CD4-positive, CD25-positive, alpha-beta regulatory T cell (primary cell): ENCODE measurements at regions not wholly inside any gene's neighbourhood (a gene's known extent, or its start where the extent isn't known, plus 50 kb on each side); places are given as distances from the start of the nearest gene placed in this dataset.

Experiments
- ATAC-seq, 2 donors: fragments of 150-1000 bp; cut with Tn5 transposase; one replicate each; pipeline ENCODE4 v1.10.0; 2021; ENCODE audit warnings: low read depth in 2 of 2, moderate number of reproducible peaks in 2 of 2, moderate library complexity in 1 of 2
- DNase-seq, 3 donors: peaks; one replicate each; pipeline versions ENCODE4 v3.0.0 to v3.0.0-alpha.2; 2012 to 2022; ENCODE audit warnings: mixed read lengths in 1 of 3
- H3K27ac ChIP-seq: one replicate; pipeline ENCODE4 v1.7.0; 2013; ENCODE audit warnings: mild to moderate bottlenecking, low read length; ENCODE audit not compliant: insufficient read depth, poor library complexity, severe bottlenecking
- H3K27me3 ChIP-seq: one replicate; pipeline ENCODE4 v1.7.0; 2013; ENCODE audit warnings: low read length; ENCODE audit not compliant: control insufficient read depth, insufficient read depth
- H3K36me3 ChIP-seq: one replicate; pipeline ENCODE4 v1.7.0; 2013; ENCODE audit warnings: mild to moderate bottlenecking, low read length, moderate library complexity; ENCODE audit not compliant: control insufficient read depth, insufficient read depth
- H3K4me1 ChIP-seq: 2 replicates; pipeline ENCODE4 v1.7.0; 2013; ENCODE audit warnings: mild to moderate bottlenecking, low read length; ENCODE audit not compliant: insufficient read depth, control insufficient read depth, poor library complexity, severe bottlenecking
- H3K4me3 ChIP-seq: one replicate; pipeline ENCODE4 v1.7.0; 2013; ENCODE audit warnings: low read depth, mild to moderate bottlenecking, low read length, moderate library complexity
- H3K9me3 ChIP-seq, 2 experiments: 1 replicate in 1 of 2; 2 replicates in 1 of 2; pipeline ENCODE4 v1.7.0; 2013; ENCODE audit warnings: low read length in 2 of 2, mild to moderate bottlenecking in 1 of 2, moderate library complexity in 1 of 2; ENCODE audit not compliant: control insufficient read depth in 2 of 2
- H3K27ac Mint-ChIP-seq, 3 donors: one replicate each; pipeline ENCODE4 v1.8.0; 2020 to 2022; ENCODE audit warnings: mild to moderate bottlenecking in 3 of 3, mixed read lengths in 3 of 3, moderate library complexity in 2 of 3
- H3K27me3 Mint-ChIP-seq: one replicate; pipeline ENCODE4 v1.8.0; 2022; ENCODE audit warnings: mild to moderate bottlenecking, mixed read lengths
- H3K36me3 Mint-ChIP-seq: one replicate; pipeline ENCODE4 v1.8.0; 2020; ENCODE audit warnings: mixed read lengths
- H3K4me1 Mint-ChIP-seq, 4 donors: one replicate each; pipeline ENCODE4 v1.8.0; 2020 to 2022; ENCODE audit warnings: mixed read lengths in 4 of 4, mild to moderate bottlenecking in 1 of 4
- H3K4me3 Mint-ChIP-seq, 4 donors: one replicate each; pipeline ENCODE4 v1.8.0; 2020 to 2022; ENCODE audit warnings: mild to moderate bottlenecking in 4 of 4, mixed read lengths in 4 of 4, moderate library complexity in 3 of 4
- H3K9me3 Mint-ChIP-seq, 7 donors: one replicate each; pipeline ENCODE4 v1.8.0; 2020 to 2022; ENCODE audit warnings: mixed read lengths in 7 of 7, mild to moderate bottlenecking in 3 of 7, moderate library complexity in 2 of 7

DNA sequence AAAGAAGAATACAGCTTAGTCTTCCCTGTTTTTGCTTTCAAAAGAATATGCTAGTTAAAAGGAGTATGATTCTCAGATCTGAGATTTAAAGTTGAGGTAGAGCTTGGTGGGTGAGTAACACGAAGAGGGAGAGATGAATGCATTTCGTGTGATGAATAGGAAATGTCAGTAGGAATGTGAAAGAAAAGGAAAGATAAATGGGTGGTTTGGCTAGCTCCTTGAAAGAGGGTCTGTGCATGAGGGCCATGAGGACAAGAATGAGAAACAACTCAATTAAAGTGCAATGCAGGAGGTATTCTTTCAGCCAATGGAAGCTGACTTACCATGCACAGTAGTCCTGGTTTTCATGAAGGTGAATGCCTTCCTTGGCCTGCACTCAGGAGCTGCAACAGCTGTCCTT is 248.2 kb downstream of the HNMT start:
- Histone ChIP-seq H3K4me3 (no peak overlapping the region), H3K4me1 (no peaks in the 10 kb centered on the region), H3K36me3 (no peaks in the 10 kb centered on the region), H3K27ac (no peak overlapping the region), H3K27me3 (no peaks in the 10 kb centered on the region), H3K9me3 (no peaks in the 10 kb centered on the region)
- DNase-seq (no peak), ATAC-seq (no peak)
- Mint-ChIP-seq H3K4me1 (no peaks in the 10 kb centered on the region), H3K4me3 (no peak overlapping the region), H3K27ac (no peak overlapping the region), H3K27me3 (no peaks in the 10 kb centered on the region), H3K9me3 (peaks cover 3 to 8% (median 4%) of the 10 kb centered on the region in 7 donors), H3K36me3 (no peaks in the 10 kb centered on the region)

GRCh38 chr2:138213084-138213483 is 248.8 kb downstream of the HNMT start:
- Mint-ChIP-seq H3K36me3 (no peaks in the 10 kb centered on the region), H3K4me1 (no peaks in the 10 kb centered on the region), H3K27ac (no peak overlapping the region), H3K27me3 (no peaks in the 10 kb centered on the region), H3K9me3 (peaks cover 3 to 8% (median 4%) of the 10 kb centered on the region in 7 donors), H3K4me3 (no peak overlapping the region)
- H3K36me3 ChIP-seq, result no peaks in the 10 kb centered on the region
- H3K27ac ChIP-seq, result no peak overlapping the region
- DNase-seq (no peak), ATAC-seq (no peak)
- H3K4me1 ChIP-seq, result no peaks in the 10 kb centered on the region
- H3K4me3 ChIP-seq, result no peak overlapping the region
- no peaks in the 10 kb centered on the region for H3K27me3 ChIP-seq
- H3K9me3 ChIP-seq, result no peaks in the 10 kb centered on the region

- ATAC-seq, result no peak
- Mint-ChIP-seq H3K9me3 (peaks cover 3 to 7% (median 4%) of the 10 kb centered on the region in 7 donors), H3K36me3 (no peaks in the 10 kb centered on the region), H3K27me3 (no peaks in the 10 kb centered on the region), H3K27ac (no peak overlapping the region), H3K4me3 (no peak overlapping the region), H3K4me1 (no peaks in the 10 kb centered on the region)
- H3K4me1 ChIP-seq, result no peaks in the 10 kb centered on the region
- no peak overlapping the region for H3K27ac ChIP-seq
- no peaks in the 10 kb centered on the region for H3K36me3 ChIP-seq
- DNase-seq, result no peak
- H3K4me3 ChIP-seq, result no peak overlapping the region
- no peaks in the 10 kb centered on the region for H3K27me3 ChIP-seq
- no peaks in the 10 kb centered on the region for H3K9me3 ChIP-seq
These were observed 249.4 kb downstream of the HNMT start for GRCh38 chr2:138213624-138214023.

GRCh38 chr2:138215958-138216357 is 251.7 kb downstream of the HNMT start:
- Mint-ChIP-seq H3K27ac (no peak overlapping the region), H3K9me3 (peaks cover 1 to 11% (median 3%) of the 10 kb centered on the region in 7 donors), H3K4me1 (no peaks in the 10 kb centered on the region), H3K36me3 (no peaks in the 10 kb centered on the region), H3K4me3 (peak overlapping the region in 1 of 4 donors; percentile 38), H3K27me3 (no peaks in the 10 kb centered on the region)
- no peaks in the 10 kb centered on the region for H3K4me1 ChIP-seq
- no peaks in the 10 kb centered on the region for H3K27me3 ChIP-seq
- no peak for ATAC-seq
- no peak overlapping the region for H3K4me3 ChIP-seq
- DNase-seq, result no peak
- no peaks in the 10 kb centered on the region for H3K36me3 ChIP-seq
- H3K9me3 ChIP-seq, result no peaks in the 10 kb centered on the region
- H3K27ac ChIP-seq, result no peak overlapping the region

DNA sequence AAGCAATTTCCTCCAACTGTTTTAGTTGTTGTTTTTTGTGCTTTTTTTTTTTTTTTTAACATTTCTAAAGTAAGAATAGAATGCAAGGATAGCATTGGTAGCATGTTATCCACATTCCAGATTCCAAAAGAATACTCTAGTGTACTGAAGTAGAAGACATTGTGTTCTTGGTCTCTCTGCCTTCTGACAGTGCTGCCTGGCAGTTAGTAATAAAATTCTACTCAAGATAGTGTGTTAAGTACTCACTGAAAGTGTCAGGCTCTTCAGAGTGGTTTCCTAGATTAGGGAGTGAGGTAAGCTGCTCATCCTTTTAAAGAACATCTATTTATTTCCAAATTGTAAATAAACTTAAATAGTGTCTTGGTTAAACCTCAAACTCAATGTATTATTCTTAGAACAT is 253.7 kb downstream of the HNMT start:
- no peaks in the 10 kb centered on the region for H3K9me3 ChIP-seq
- DNase-seq, result no peak
- Mint-ChIP-seq H3K27me3 (no peaks in the 10 kb centered on the region), H3K36me3 (no peaks in the 10 kb centered on the region), H3K4me3 (no peak overlapping the region), H3K27ac (no peak overlapping the region), H3K4me1 (no peaks in the 10 kb centered on the region), H3K9me3 (peaks cover 0 to 11% (median 2%) of the 10 kb centered on the region in 7 donors)
- no peak overlapping the region for H3K27ac ChIP-seq
- H3K27me3 ChIP-seq, result no peaks in the 10 kb centered on the region
- H3K4me1 ChIP-seq, result no peaks in the 10 kb centered on the region
- no peaks in the 10 kb centered on the region for H3K36me3 ChIP-seq
- no peak overlapping the region for H3K4me3 ChIP-seq
- no peak for ATAC-seq

GRCh38 chr2:138218397-138218796 is 254.1 kb downstream of the HNMT start:
- no peaks in the 10 kb centered on the region for H3K27me3 Mint-ChIP-seq

GRCh38 chr2:138219961-138220360 is 255.7 kb downstream of the HNMT start:
- ATAC-seq (no peak), DNase-seq (no peak)
- Mint-ChIP-seq H3K27me3 (no peaks in the 10 kb centered on the region), H3K36me3 (no peaks in the 10 kb centered on the region), H3K9me3 (peaks cover 0 to 12% (median 2%) of the 10 kb centered on the region in 7 donors), H3K27ac (no peak overlapping the region), H3K4me3 (no peak overlapping the region), H3K4me1 (no peaks in the 10 kb centered on the region)
- Histone ChIP-seq H3K4me1 (no peaks in the 10 kb centered on the region), H3K4me3 (no peak overlapping the region), H3K27ac (no peak overlapping the region), H3K9me3 (no peaks in the 10 kb centered on the region), H3K36me3 (no peaks in the 10 kb centered on the region), H3K27me3 (no peaks in the 10 kb centered on the region)

More at GRCh38 chr2:138218397-138218796, 254.1 kb downstream of the HNMT start:
- Mint-ChIP-seq H3K9me3 (peaks cover 0 to 11% (median 2%) of the 10 kb centered on the region in 7 donors), H3K4me3 (no peak overlapping the region), H3K36me3 (no peaks in the 10 kb centered on the region), H3K27ac (no peak overlapping the region), H3K4me1 (no peaks in the 10 kb centered on the region)
- Histone ChIP-seq H3K4me3 (no peak overlapping the region), H3K9me3 (no peaks in the 10 kb centered on the region), H3K4me1 (no peaks in the 10 kb centered on the region), H3K27ac (no peak overlapping the region), H3K27me3 (no peaks in the 10 kb centered on the region), H3K36me3 (no peaks in the 10 kb centered on the region)
- DNase-seq (no peak), ATAC-seq (no peak)

- no peak for DNase-seq
- no peak overlapping the region for H3K27ac Mint-ChIP-seq
- no peak for ATAC-seq
- H3K9me3 Mint-ChIP-seq, result peaks cover 0 to 12% (median 2%) of the 10 kb centered on the region in 7 donors
- H3K27ac ChIP-seq, result no peak overlapping the region
- no peaks in the 10 kb centered on the region for H3K9me3 ChIP-seq
- no peaks in the 10 kb centered on the region for H3K36me3 Mint-ChIP-seq
- H3K4me1 ChIP-seq, result no peaks in the 10 kb centered on the region
- no peaks in the 10 kb centered on the region for H3K27me3 ChIP-seq
- H3K4me3 ChIP-seq, result no peak overlapping the region
- no peak overlapping the region for H3K4me3 Mint-ChIP-seq
- no peaks in the 10 kb centered on the region for H3K4me1 Mint-ChIP-seq
- no peaks in the 10 kb centered on the region for H3K36me3 ChIP-seq
- H3K27me3 Mint-ChIP-seq, result no peaks in the 10 kb centered on the region
These were observed 257.1 kb downstream of the HNMT start for GRCh38 chr2:138221358-138221757.
